Skeletal muscle tissue (tissue), 3 donors: ENCODE measurements at regions not wholly inside any gene's neighbourhood (a gene's known extent, or its start where the extent isn't known, plus 50 kb on each side); places are given as distances from the start of the nearest gene placed in this dataset.

Experiments used
- H3K27ac ChIP-seq: one replicate; pipeline ENCODE4 v1.7.0; 2013; ENCODE audit warnings: mild to moderate bottlenecking, low read depth, low read length, inconsistent platforms
- H3K27me3 ChIP-seq, 3 donors: one replicate each; pipeline ENCODE4 v1.7.0; 2013; ENCODE audit warnings: low read length in 3 of 3; ENCODE audit not compliant: control insufficient read depth in 3 of 3, insufficient read depth in 3 of 3
- H3K36me3 ChIP-seq, 3 donors: one replicate each; pipeline ENCODE4 v1.7.0; 2013; ENCODE audit warnings: low read length in 3 of 3; ENCODE audit not compliant: control insufficient read depth in 3 of 3, insufficient read depth in 3 of 3
- H3K4me1 ChIP-seq, 3 donors: one replicate each; pipeline ENCODE4 v1.7.0; 2013; ENCODE audit warnings: low read length in 3 of 3, mild to moderate bottlenecking in 3 of 3; ENCODE audit not compliant: control insufficient read depth in 3 of 3, insufficient read depth in 3 of 3
- H3K4me3 ChIP-seq, 3 donors: one replicate each; pipeline ENCODE4 v1.7.0; 2013; ENCODE audit warnings: low read length in 3 of 3
- H3K9ac ChIP-seq, 3 donors: one replicate each; pipeline ENCODE4 v1.7.0; 2013; ENCODE audit warnings: low read length in 3 of 3, mild to moderate bottlenecking in 3 of 3, moderate library complexity in 2 of 3, low read depth in 1 of 3
- H3K9me3 ChIP-seq, 3 donors: one replicate each; pipeline ENCODE4 v1.7.0; 2013; ENCODE audit warnings: low read length in 3 of 3; ENCODE audit not compliant: control insufficient read depth in 3 of 3
- donor health status: Osteomylitis.

DNA sequence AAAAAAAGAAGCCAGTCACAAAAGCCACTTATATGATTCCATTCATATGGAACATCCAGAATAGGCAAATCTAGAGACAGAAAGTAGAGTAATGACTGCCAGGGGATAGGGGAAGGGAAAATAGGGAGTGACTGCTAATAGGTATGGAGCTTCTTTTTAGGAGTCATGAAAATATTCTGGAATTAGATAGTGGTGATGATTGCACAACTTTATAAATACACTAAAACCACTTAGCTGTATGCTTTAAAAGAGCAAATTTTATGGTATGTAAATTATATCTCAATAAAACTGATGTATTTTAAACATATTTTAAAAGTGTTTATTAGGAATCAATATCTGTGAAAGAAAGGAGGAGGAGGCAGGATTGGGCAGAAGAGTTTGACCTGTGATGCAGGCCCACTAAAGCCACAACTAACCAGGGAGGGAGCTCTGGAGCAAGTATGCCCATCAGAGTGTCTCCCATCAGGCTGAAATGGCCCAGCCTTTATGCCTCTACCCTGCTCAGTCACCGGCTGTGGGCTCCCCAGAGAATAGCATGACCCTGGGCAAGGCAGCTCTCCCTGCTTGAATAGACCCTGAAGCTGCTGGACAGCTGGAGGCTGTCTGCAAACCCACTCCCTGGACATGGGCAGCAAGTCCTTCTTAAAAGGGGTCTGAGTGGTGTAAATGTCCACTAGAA, 96.0 kb upstream of the SLC44A1 start:
- H3K9me3 ChIP-seq = no peaks in the 10 kb centered on the region
- no peak overlapping the region for H3K27ac ChIP-seq
- no peaks in the 10 kb centered on the region for H3K36me3 ChIP-seq
- H3K9ac ChIP-seq = no peak overlapping the region
- H3K4me3 ChIP-seq = no peak overlapping the region
- H3K27me3 ChIP-seq = no peaks in the 10 kb centered on the region
- no peaks in the 10 kb centered on the region for H3K4me1 ChIP-seq

DNA sequence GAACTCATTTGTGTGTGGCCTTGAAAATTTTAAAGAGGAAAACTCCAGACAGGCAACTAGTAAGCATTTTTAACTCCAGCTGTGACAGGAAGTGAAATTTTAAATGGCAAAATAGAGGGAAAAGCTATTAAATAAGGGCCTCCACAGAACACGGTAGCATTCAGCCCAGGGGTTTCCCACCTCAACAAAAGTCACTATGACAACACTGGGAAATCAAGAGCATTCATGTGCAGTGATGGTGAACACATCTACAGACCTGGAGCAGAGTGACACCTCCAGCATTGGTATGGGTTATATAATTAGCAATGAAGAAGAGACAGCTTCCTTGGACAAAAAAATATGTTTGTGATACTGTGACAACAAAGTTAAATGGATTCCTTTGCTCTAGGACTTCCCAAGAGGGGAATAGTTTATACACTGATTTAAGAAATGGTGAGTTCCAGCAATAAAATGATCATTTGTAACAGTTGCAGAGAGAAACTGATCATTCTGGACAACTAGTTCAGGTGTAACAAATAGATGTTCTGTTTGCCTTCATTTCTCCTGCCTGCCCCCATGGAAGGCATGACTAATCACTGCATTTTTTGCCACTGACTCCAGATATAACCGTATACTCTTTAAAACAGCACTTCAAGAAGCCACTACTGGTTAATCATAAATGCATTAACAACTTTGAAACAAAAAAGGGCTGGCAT, 93.3 kb upstream of the SLC44A1 start:
- no peaks in the 10 kb centered on the region for H3K27me3 ChIP-seq
- H3K4me1 ChIP-seq = peaks cover 0 to 2% (median 0%) of the 10 kb centered on the region in 3 donors
- no peaks in the 10 kb centered on the region for H3K9me3 ChIP-seq
- H3K9ac ChIP-seq = no peak overlapping the region
- no peak overlapping the region for H3K27ac ChIP-seq
- H3K4me3 ChIP-seq = no peak overlapping the region
- no peaks in the 10 kb centered on the region for H3K36me3 ChIP-seq

DNA sequence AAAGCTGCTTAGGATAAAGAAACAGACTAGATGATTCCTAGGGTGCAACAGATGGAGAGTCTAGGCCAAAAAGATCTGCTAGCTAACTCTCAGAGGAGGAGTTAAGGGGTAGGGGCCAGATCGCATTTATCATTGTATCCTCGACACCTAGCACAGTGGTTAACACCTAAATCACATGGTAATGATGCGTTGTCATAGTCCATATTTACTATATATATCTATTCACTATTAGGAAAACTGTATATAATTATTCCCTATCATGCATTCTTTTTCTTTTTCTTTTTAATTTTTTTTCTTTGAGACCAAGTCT, 92.8 kb upstream of the SLC44A1 start:
- Histone ChIP-seq H3K36me3 (no peaks in the 10 kb centered on the region), H3K4me3 (no peak overlapping the region), H3K27ac (no peak overlapping the region), H3K4me1 (peaks cover 0 to 2% (median 0%) of the 10 kb centered on the region in 3 donors), H3K27me3 (no peaks in the 10 kb centered on the region), H3K9me3 (no peaks in the 10 kb centered on the region), H3K9ac (no peak overlapping the region)

DNA sequence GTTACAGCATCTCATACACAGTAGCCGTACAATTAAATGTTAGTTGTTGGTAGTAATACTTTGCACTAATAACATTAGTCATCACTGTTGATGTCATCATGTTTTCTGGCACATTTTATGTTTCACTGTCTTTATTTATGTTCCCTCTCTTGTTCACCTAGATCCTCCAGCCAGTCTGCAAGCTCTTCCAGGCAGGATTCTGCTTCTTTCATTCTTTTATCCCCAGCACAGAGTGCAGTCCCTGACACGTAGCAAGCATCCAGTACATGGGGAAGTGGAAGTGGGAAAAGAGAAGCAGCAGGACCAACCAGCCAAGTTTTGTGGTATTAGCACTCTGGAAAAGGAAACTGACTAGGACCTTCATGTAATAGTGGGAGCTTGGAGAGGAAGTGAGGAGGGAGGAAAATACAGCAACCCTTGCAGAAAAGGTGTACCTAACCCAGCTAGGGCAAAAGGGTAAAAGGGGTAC, 89.7 kb upstream of the SLC44A1 start:
- H3K36me3 ChIP-seq = no peaks in the 10 kb centered on the region
- H3K27ac ChIP-seq = no peak overlapping the region
- no peaks in the 10 kb centered on the region for H3K9me3 ChIP-seq

DNA sequence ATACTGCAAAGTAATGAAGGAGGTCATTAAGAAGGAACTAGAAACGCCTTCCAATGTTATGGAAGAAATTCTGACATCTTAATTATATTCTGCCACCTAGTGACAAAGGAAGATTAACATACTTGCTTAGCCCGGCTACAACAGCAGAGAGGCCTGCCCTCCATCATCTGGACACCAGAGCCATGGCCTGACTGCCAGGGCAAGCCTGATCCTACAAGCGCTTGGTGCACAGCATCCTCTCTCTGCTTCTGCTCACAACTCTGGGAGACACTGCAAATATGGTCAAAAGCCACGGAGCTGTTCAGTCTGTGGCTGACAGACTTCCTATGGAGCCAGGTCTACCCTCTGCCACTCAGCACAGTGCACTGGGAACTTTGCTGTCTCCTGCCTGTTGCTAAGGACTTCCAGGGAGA, 87.3 kb upstream of the SLC44A1 start:
- no peaks in the 10 kb centered on the region for H3K27me3 ChIP-seq
- H3K36me3 ChIP-seq = no peaks in the 10 kb centered on the region
- H3K4me1 ChIP-seq = peaks cover 0 to 2% (median 0%) of the 10 kb centered on the region in 3 donors
- H3K4me3 ChIP-seq = no peak overlapping the region
- H3K9me3 ChIP-seq = no peaks in the 10 kb centered on the region
- H3K27ac ChIP-seq = no peak overlapping the region
- H3K9ac ChIP-seq = no peak overlapping the region

More for the DNA sequence above, 89.7 kb upstream of the SLC44A1 start:
- Histone ChIP-seq H3K27me3 (no peaks in the 10 kb centered on the region), H3K4me3 (no peak overlapping the region), H3K4me1 (peaks cover 0 to 2% (median 0%) of the 10 kb centered on the region in 3 donors), H3K9ac (no peak overlapping the region)

DNA sequence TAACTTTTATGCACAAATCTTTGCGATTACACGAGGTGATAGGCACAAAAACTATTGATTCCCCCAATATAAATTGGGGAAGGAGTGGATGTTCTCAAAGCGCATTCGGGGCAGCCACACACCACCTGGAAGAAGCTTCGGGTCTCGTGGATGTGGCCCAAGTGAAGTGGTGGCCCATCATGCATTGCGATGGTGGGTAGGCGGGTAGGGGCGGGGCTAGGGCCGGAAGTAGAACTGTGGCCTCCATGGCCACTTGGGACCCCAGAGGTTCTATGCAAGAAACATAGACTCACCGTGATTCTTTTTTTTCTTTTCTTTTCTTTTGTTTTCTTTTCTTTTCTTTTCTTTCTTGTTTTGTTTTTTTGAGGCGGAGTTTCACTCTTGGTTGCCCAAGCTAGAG, 86.4 kb upstream of the SLC44A1 start:
- Histone ChIP-seq H3K9me3 (no peaks in the 10 kb centered on the region), H3K27me3 (no peaks in the 10 kb centered on the region), H3K4me3 (no peak overlapping the region), H3K36me3 (no peaks in the 10 kb centered on the region), H3K4me1 (peaks cover 0 to 2% (median 0%) of the 10 kb centered on the region in 3 donors), H3K27ac (no peak overlapping the region), H3K9ac (no peak overlapping the region)

DNA sequence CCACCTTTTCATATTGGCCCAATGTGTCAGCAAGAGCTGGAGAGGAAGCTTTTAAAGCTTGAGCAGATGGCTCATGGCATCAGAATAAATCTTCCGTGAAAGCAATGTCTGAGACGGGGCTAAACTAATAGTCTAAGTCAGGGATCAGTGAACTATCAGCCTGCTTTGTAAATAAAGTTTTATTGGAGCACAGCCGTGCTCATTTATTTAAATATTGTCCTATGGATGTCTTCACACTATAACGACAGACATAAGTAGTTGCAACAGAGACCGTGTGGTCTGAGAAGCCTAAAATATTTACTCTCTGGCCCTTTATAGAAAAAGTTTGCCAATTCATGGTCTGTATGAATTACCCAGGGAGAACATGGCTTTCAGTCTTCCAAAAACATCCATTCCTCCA, 85.6 kb upstream of the SLC44A1 start:
- Histone ChIP-seq H3K27ac (no peak overlapping the region), H3K36me3 (no peaks in the 10 kb centered on the region), H3K4me1 (peaks cover 0 to 2% (median 0%) of the 10 kb centered on the region in 3 donors), H3K27me3 (no peaks in the 10 kb centered on the region), H3K4me3 (no peak overlapping the region), H3K9ac (no peak overlapping the region), H3K9me3 (no peaks in the 10 kb centered on the region)

DNA sequence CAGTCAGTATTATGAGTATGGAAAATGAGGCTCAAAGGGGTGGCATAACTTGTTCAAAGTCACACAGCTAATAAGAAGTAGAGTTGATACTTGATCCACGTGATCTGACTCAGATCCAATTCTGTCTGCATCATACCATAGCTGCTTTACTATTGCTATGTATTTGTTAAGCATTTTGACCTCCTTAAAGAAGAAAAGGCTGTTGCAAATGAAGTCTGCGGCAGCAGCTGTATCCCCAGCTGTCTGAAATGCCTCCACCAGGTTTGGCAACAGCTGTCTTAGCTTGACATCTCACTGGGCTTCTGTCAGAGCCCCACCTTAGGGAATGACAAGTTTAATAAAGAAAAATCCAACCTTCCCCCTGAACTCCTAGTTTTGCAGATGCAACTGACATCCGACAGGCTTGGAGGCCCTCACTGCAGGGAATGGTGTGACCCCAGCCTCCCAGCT, 75.6 kb upstream of the SLC44A1 start:
- no peak overlapping the region for H3K27ac ChIP-seq
- H3K27me3 ChIP-seq = no peaks in the 10 kb centered on the region
- H3K36me3 ChIP-seq = no peaks in the 10 kb centered on the region
- H3K4me1 ChIP-seq = no peaks in the 10 kb centered on the region
- H3K9me3 ChIP-seq = no peaks in the 10 kb centered on the region
- no peak overlapping the region for H3K4me3 ChIP-seq
- H3K9ac ChIP-seq = no peak overlapping the region

DNA sequence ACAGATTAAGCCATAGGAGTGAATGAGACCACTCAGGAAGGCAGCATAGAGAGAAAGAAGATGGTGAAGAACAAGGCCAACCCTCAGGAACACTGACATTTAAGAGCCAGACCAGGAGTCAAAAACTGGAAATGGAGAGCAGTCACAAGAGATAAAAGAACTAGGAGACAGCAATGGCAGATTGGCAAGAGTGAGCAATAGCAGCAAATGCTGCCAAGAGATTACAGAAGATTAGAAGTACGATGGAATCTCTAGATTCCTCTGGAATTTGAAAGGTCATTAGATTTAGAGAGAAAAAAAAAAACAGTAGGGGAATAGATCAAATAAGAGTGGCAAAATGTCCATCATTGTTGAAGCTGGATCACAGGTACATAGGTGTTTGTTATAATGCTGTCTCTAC, 73.4 kb upstream of the SLC44A1 start:
- Histone ChIP-seq H3K9me3 (no peaks in the 10 kb centered on the region), H3K27ac (no peak overlapping the region)

DNA sequence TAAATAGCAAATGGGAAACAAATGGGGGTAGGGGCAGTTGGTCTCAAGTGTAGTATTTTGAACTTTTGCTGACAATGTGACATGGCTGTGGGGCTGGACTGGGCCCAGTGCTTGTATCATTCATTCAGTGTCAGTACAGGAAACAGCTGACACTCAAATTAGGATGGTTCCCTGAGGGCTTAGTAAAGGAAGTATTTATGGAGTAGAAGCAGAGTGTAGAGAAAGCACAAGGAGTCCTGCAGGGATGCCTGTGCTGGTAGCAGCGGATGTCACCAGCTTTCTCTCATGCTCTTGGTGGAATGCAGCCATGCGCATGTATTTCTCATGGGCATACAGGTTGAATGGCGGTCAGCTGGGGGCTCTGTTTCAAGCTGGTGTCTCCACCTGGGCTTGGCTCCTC, 72.9 kb upstream of the SLC44A1 start:
- no peaks in the 10 kb centered on the region for H3K4me1 ChIP-seq
- no peaks in the 10 kb centered on the region for H3K9me3 ChIP-seq
- no peaks in the 10 kb centered on the region for H3K36me3 ChIP-seq
- no peaks in the 10 kb centered on the region for H3K27me3 ChIP-seq
- H3K27ac ChIP-seq = no peak overlapping the region
- H3K4me3 ChIP-seq = no peak overlapping the region
- no peak overlapping the region for H3K9ac ChIP-seq

More for the DNA sequence above, 73.4 kb upstream of the SLC44A1 start:
- H3K9ac ChIP-seq = no peak overlapping the region
- no peaks in the 10 kb centered on the region for H3K36me3 ChIP-seq
- H3K4me3 ChIP-seq = no peak overlapping the region
- H3K27me3 ChIP-seq = no peaks in the 10 kb centered on the region
- H3K4me1 ChIP-seq = no peaks in the 10 kb centered on the region
